ENCODE measurements at regions not wholly inside any gene's neighbourhood (a gene's known extent, or its start where the extent isn't known, plus 50 kb on each side); places are given as distances from the start of the nearest gene placed in this dataset.

DNA sequence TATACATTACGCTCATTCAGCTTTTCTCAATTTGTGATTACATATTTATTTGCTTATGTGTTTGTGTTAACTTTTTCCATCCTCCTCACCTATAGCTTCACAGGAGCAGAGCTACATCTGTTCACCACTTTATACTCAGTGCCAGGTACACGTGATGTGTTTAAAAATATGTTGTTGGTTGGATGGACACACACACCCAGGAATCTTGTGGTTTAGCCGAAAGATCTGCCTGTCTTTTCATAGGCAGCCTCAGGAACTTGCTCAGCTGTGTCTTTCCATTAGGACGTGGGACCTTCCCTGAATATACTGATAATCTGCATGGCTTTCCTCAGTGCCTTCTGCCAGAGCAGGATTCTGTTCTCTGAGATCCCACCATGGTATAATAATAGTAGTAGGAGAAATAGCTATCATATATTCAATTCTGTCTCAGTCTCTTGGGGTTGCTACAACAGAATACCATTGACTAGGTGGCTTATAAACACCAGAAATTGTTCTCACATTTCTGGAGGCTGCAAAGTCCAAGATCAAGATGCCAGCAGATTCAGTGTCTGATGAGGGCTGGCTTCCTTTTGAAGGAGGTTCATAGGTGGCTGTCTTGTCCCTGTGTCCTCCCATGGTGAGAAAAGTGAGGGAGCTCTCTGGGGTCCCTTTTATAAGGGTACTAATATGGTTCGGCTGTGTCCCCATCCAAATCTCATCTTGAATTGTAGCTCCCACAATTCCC lies 50.0 kb upstream of the SOD3 start:
- Histone ChIP-seq H3K4me2 (replicated peaks; ENCODE audit: low read depth, low read length, poor library complexity, severe bottlenecking) (no peak overlapping the region), H3K9me3 (ENCODE audit: control extremely low read depth in 1 of 3, control insufficient read depth in 2 of 3, insufficient read depth in 1 of 3, low read length in 2 of 3) (no peaks in the 10 kb centered on the region), H3K27ac (ENCODE audit: low read length in 2 of 2) (no peak overlapping the region), H3K9ac (ENCODE audit: low read length) (no peak overlapping the region), H2AFZ (ENCODE audit: insufficient read depth, low read depth, low read length, poor library complexity, severe bottlenecking) (no peak overlapping the region), H4K20me1 (ENCODE audit: control insufficient read depth, insufficient read depth, low read length, poor library complexity, severe bottlenecking) (no peaks in the 10 kb centered on the region), H3K4me3 (ENCODE audit: control extremely low read depth in 1 of 5, extremely low read depth in 1 of 5, insufficient read depth in 1 of 5, low read depth in 2 of 5, low read length in 4 of 5) (no peak overlapping the region), H3K27me3 (replicated peaks in 1 of 4; ENCODE audit: control extremely low read depth in 1 of 4, control insufficient read depth in 3 of 4, insufficient read depth in 4 of 4, low read length in 3 of 4) (no peaks in the 10 kb centered on the region), H3K36me3 (replicated peaks in 1 of 2; ENCODE audit: control extremely low read depth in 1 of 2, control insufficient read depth in 1 of 2, extremely low read depth in 1 of 2, insufficient read depth in 2 of 2, low read length in 1 of 2) (no peaks in the 10 kb centered on the region), H3K4me1 (ENCODE audit: control insufficient read depth in 2 of 2, insufficient read depth in 2 of 2, low read length in 2 of 2) (no peaks in the 10 kb centered on the region), H3K79me2 (ENCODE audit: control insufficient read depth, insufficient read depth, low read length) (no peaks in the 10 kb centered on the region)
- CTCF ChIA-PET, result no interaction called here
- POLR2A ChIA-PET, result no interaction called here
- DNase-seq (no peak), ATAC-seq (ENCODE audit: low read depth) (no peak)
- no peak for TF ChIP-seq EZH2 (IDR thresholded peaks at IDR 0.05; ENCODE audit: borderline replicate concordance, insufficient read depth, low read depth, low read length, poor library complexity, severe bottlenecking)
- TF ChIP-seq, protein P1, sequence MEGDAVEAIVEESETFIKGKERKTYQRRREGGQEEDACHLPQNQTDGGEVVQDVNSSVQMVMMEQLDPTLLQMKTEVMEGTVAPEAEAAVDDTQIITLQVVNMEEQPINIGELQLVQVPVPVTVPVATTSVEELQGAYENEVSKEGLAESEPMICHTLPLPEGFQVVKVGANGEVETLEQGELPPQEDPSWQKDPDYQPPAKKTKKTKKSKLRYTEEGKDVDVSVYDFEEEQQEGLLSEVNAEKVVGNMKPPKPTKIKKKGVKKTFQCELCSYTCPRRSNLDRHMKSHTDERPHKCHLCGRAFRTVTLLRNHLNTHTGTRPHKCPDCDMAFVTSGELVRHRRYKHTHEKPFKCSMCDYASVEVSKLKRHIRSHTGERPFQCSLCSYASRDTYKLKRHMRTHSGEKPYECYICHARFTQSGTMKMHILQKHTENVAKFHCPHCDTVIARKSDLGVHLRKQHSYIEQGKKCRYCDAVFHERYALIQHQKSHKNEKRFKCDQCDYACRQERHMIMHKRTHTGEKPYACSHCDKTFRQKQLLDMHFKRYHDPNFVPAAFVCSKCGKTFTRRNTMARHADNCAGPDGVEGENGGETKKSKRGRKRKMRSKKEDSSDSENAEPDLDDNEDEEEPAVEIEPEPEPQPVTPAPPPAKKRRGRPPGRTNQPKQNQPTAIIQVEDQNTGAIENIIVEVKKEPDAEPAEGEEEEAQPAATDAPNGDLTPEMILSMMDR (IDR thresholded peaks at IDR 0.05), result no peak
- WGBS (ENCODE audit: insufficient coverage), result no CpG with 5 or more reads among the region's 5 CpGs
- Mint-ChIP-seq H3K27ac (no peak overlapping the region), H3K4me1 (no peaks in the 10 kb centered on the region), H3K9me3 (ENCODE audit: insufficient read depth) (no peaks in the 10 kb centered on the region), H3K4me3 (no peak overlapping the region), H3K27me3 (no peaks in the 10 kb centered on the region)
- intact Hi-C loops (cut with micrococcal nuclease), result no loop called here

All from B cell (primary cell).